Stimulated activated CD4-positive, alpha-beta T cell treated with anti-CD3 and anti-CD28 coated beads, Interleukin-1b, Interleukin-23, amount 100 ng/mL, for 4 hours (primary cell): ENCODE measurements at regions not wholly inside any gene's neighbourhood (a gene's known extent, or its start where the extent isn't known, plus 50 kb on each side); places are given as distances from the start of the nearest gene placed in this dataset.
A peak's percentile ranks its signal among the peaks of the same experiment; 100 is the strongest.
"Not testable (repeated sequence)": the region's sequence is repeated elsewhere in the genome, so short reads cannot be mapped to it uniquely, and the experiment has no call there.

Source experiments
- DNase-seq, 2 donors: peaks; one replicate each; pipeline ENCODE4 v3.0.0-alpha.2; 2020; ENCODE audit warnings: low read depth in 2 of 2

DNA sequence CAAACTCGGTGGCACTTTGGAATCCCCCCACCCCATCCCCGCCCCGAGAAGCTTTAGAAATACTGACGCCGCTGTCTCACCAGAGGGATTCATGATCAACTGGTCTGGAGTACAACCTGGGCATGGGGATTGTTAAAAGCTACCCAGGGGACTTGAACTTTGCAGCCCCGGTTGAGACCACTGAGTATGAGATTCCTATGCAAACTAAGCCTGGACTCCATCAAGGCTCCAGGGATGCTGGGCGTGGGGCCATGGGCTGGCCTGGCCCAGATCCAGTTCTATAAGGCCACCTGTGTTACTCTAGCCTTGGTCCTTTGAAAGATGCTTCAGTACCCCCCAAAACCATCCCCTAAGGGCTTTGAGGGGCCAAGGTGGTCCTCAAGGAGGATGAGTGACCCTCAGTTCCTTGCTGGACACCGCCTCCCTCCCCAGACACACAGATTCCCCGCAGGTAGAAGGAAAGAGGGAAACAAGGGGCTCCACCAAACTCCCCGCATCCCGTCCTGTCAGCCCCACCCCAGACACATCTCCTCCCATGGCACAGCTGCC lies 68.5 kb downstream of the MRPL36 start:
- DNase-seq = no peak

DNA sequence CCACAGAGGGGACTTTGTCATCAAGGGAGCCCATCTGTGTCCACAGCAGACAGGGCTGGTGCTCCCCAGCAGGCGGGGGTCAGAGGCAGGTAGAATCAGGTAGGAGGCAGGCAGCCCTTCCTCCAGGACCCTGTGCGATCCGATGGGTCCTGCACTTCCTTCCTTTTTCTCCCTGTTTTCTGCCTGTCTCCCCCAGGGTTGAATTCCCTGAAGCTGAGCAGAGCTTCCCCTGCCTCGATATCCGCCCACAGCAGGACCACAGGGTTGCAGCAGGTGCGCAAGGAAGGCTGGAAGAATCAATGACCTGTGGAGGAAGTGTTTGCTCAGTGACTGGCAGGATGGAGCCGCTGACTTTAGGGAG lies 69.2 kb downstream of the MRPL36 start:
- no peak for DNase-seq

DNA sequence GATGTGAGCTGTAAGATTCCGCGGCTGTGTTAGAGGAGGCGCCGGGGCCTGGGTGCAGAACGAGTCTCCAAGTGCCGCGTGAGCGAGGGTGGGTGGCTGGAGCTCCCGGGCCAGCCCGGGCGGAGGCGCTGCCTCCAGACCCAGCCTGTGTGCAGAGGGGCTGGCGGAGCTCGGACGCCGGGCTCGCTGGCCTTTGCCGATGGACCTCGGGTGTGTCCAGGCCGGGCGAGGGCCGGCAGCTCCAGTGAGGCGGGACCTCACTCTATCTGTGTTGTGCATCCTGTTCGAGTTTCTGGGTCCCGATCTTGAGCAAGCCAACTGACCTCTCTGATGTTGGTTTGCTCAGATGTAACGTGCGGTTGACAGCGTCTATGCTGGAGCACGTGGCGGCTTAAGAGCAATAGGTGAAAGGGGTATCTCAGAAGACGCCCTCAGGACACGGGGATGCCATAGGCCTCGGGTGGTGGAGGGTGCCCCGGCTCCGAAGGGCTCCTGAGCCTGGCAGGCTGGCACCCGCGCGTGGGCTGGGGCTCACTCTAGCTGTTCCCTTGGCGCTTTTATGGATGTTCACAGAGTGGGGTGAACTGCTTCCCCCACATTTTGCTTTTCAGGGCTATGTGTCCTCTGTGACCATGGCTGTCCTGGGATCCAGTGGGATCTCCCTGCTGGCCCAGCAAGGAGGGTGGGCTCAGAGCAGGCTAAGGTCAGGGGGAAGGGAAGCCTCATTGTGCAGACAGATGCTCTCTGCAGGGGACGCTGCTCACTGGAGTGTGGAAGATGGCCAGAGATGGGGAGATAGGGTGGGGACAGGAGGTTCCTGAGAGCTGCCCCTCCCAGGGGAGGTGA lies 69.8 kb downstream of the MRPL36 start:
- no peak for DNase-seq

DNA sequence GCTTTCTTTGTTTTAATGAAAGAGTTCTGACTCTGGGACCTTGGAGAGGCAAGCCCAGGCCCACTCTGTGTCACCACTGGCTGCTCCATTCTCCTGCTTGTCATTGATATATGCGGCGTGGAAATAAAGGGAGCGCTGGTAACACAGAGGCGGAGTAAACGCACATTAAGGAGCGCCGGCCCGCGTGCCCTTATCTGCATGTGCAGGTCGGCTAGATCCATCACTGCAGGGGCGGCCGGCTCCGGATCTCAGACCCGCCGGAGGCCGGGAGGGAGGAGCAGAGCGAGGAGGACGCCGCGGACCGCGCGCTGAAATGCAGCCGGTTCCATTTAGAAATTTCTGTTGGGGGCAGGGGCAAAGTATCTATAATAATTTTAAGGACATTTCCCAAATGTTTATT lies 70.8 kb downstream of the MRPL36 start:
- DNase-seq = no peak

DNA sequence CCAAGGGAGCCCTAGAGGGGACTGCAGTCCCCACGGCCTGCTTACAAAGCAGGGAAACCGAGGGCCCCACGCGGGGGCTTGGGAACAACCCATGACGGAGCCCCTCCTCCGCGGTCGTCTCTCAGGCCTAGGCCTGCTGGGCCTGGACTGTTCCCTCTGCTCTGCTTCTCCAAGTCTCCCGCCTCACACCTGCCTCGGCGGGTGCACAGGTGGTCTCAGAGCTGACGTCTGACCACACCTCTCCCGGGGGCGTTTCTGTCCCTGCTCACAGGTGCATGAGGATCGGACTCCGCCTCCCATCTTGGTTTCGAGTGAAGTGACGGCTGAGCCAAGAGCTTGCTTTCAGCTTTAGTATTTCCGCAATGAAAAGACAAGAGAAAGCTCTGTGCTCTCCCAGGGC lies 72.1 kb downstream of the MRPL36 start:
- DNase-seq = no peak

DNA sequence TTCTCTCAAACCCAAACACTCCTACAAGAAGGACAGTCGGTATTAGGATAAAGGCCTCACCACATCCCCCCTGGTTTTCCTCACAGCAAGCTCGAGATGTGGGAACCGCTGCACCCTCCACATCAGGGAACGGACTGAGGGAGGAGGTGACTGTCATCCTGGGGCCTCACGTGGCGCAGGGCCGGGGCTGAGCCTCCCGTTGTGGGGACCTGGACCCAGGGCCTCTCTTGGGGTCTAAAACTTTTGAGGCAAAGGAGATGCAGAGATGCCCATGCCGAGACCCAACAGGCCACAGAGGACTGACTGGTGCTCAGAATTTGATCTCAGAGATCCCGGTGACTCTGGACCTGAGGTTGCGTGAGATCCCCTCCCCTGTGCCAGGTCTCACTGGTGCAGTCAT lies 72.7 kb downstream of the MRPL36 start:
- DNase-seq = no peak

DNA sequence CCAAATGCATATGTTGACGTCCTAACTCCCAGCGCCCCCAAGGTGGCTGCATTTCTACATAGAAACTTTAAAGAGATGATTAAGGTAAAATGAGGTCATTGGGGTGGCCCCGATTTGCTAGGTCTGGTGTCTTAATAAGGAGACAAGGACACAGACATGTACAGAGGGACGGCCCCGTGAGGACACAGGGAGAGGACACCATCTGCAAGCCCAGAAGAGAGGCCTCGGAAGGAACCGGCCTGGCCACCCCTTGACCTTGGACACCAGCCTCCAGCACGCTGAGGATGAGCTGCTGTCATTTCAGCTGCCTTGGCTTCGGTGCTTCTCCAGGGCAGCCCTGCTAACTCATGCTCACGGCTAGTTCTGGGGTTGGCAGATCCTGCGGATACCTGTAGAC lies 73.2 kb downstream of the MRPL36 start:
- no peak for DNase-seq

DNA sequence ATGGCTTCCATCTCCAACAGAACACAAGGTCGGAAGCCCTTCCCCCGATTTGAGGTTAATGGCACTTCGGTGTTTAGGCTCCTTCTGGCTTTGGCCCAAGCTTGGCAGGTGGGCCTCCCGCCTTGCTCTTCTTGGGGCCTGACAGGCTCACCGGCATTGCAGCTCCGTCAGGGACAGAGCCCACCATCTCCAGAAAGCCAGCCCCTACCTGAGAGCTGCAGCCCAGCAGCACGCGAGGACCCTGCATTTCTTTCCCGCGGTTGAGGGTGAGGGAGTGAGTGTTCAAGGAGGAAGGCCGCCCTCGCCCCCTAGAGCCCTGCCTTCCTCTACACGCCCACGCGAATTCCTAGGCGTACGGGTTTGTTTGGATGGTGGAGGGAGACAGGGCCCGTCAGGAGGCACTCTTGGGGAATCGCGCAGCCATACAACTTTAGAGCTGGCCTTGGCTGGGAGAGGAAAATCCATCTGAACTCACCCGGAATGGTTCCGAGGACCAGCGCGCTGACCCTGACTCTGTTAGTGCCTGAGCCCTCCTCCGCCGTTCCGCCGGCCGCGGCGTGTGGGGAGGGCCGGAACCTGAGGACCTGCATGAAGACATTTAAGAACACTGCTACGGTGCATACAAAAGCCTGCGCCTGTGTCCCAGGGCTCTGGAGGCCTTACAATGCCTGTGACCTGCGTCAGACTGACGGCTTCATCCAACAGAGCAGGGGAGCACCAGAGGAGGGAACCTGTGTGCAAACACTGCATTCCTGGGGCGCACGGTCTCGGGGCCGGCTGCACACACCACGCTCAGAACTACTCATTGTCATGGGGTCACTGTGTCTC lies 73.8 kb downstream of the MRPL36 start:
- DNase-seq = no peak

DNA sequence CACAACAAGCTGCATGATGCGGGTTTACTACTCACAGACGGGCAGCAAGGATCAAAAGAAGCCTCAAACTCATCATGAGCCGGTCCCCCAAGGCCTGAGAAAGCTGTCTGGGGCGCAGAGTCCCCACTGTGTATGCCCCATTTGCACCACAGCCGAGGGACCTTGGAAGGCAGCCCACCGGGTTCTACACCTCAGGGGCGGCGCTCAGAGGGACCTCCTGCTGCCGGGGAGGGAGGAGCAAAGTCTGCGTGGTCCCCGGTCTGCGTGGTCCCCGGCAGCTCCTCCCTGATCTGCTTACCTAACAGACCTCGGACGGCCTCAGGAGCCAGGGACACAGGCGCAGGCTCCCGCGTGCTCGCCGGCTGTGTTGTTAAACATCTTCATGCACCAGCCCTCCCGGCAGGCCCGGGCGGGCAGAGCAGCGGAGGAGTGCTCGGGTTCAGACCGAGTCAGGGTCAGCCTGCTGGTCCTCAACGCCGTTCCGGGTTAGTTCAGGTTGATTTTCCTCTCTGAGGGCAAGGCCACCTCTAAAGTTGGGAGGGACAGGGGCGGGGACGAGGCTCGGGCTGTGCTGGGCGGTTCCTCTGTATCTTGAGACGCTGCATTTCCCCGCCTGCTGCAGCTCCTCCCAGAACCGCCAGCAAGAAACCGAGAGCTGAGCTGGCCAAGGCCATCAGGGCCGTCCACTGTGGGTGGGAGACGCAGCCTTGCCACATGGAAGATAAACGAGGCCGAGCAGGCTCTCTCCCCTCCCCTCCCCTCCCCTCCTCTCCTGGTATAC lies 74.6 kb downstream of the MRPL36 start:
- DNase-seq = peak in 1 of 2 donors; percentile 9

DNA sequence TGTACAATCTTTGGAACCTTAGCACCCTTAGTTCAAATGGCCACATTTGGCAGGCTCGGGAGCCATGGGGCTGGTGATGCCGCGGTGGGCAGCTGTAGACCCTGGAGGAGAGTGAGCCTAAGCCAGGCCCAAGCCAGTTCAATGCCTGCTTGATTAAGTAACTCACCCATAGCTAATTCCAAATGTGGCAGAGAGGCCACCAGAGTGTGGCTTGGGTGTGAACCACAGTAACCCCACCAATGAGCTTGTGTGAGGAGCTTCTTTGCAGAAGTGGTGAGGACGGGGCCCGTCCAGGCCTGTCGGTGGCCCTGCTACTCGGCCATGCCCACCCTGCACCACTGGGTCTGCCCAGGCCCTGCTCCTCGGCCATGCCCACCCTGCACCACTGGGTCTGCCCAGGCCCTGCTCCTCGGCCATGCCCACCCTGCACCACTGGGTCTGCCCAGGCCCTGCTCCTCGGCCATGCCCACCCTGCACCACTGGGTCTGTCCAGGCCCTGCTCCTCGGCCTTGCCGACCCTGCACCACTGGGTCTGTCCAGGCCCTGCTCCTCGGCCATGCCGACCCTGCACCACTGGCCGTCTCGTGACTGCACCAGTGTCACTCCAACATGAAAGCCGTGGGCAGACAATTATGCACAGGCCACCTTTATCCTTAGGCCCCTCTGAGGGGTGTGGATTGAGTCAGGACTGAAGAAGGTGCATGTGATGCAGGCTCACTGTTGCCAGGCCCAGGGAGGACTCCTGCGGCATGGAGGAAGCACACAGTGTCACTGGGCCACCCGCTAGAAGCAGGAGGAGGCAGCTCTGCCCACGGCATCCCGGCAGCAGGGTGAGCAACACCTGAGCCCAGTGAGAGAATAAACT lies 75.4 kb downstream of the MRPL36 start:
- DNase-seq = no peak

DNA sequence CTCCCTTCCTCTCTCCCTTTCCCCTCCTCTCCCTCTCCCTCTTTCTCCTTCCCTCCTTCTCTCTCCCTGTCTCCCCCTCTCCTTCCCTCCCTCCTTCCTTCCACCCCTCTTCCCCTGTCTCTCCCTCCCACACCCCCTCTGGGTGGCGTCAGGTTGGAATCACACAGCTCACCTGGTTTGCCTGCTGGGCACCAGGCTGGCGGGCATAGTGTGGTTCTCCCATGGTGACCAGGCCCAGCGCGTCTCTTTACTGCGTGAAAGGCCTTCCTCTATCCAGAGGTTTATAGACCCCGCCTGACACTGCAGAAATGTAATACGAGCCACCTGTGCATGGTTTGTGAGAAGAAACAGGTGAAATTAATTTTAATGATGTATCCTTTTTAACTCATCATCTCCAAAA lies 76.2 kb downstream of the MRPL36 start:
- DNase-seq = no peak

DNA sequence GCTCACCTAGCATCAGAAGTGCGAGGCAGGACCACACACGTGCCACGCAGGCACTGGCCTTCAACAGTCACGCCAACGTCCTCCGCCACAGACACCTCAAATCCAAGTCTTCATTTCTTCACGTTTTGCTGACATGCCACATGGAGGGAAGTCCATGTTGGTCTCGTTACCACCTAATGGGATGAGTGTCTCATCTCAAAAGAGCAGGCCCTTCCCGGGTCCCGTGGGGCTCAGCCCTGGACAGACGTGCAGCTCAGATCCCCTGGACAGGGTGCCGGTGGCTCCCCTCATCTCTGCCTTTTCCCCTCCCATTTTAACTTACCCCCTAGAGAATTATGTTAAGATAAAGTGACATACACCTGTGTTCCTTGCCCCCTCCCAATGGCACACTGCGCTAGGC lies 76.8 kb downstream of the MRPL36 start:
- no peak for DNase-seq

DNA sequence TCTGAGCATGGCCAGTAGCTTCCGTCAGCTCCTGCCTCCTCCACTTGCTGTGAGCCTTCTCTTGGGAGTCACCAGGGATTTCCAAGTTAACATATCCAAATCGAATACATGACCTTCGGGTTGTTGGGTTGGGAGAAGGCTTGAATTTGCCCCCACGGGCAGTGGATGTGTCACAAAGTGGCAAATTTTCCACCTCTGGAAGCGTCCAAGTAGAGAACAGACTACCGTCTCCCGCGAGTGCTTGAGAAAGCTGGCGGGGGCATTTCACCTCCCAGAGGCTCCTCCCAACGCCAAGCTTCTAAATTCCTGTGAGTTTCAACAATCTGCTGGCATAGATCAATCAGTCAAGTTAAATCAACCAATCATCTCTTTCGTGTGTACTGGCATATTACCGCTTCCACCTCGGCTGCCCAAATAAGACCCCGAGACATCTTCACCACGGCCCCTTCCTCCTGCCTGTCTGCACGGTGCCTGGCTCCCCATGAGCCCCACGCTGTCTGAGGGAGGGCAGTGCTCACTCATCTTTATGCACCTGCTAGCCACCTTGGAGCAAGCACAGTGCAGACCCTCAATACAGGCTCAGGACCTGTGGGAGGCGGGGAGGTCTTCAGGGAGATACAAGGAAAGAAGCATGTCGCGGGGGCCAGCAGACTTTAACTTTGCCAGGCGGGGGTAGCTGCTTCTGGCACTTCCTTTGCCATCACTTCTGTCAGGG lies 79.1 kb downstream of the MRPL36 start:
- DNase-seq = no peak

DNA sequence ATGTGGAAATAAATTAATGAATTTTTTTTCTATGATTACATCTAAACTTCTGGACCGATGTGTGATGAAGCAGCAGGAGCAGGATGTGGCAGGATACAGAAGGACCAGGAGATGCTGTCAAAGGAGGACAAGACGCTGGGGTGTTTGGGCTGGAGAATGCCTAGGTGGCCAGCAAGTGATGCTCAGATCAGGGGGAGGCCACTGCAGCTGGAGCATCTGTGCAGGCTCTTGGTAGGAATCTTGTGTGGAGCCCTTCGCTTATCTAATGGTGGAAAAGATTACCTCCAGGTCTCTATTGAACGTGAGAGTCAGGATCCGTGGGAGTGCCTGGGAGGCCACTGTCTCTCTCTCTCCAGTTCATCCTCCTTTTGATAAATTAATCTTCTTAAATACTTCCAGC lies 79.8 kb downstream of the MRPL36 start:
- no peak for DNase-seq

DNA sequence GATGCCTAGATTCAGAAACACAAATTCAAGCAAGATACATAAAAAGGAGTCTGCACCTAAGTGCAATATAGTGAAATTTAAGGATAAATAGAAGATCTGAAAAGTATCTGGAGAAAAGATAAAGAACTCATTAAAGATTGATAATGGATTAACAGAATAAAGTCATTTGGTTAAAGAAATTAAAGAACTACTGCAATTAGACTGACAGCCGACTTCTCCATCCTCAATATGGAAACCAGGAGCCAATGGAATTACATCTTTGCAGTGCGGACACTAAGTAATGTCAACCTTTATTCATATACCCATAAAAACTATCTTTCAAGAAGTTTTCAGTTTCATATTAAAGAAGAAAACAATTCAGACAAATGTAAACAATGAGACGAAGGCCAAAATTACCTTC lies 81.0 kb downstream of the MRPL36 start:
- DNase-seq = no peak

DNA sequence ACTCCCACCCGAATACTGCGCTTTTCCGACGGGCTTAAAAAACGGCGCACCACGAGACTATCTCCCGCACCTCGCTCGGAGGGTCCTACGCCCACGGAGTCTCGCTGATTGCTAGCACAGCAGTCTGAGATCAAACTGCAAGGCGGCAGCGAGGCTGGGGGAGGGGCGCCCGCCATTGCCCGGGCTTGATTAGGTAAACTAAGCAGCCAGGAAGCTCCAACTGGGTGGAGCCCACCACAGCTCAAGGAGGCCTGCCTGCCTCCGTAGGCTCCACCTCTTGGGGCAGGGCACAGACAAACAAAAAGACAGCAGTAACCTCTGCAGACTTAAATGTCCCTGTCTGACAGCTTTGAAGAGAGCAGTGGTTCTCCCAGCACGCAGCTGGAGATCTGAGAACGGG lies 89.5 kb downstream of the MRPL36 start:
- not testable (repeated sequence) for DNase-seq

DNA sequence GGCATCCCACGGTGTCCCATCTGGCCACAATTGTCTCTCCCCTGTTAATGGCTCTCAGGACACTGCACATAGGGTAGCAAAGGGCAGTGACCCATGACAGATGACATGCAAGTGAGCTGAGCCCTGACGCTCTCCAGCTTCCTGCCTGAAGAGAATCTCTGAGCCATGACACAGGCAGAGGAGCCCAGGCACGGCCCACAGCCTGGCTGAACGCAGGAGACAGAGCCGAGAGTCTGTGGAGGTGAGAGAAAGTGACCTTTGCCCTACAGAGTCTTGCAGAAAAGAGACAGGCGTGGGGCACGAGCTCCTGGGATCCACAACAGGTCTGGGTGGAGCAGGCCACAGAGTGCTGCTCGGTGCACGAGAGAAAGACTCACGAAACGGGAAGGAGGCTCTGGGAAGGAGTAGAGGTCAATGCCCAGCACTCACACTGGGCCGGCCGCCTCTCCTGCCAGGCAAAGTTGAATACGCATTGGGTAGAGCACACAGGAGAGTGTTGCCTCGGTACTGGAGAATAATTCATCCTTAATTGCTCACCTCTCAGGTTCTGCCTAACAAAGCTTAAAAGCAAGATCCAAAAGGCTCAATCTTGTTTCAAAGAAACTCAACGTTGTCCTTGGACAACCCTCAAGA lies 90.3 kb downstream of the MRPL36 start:
- DNase-seq = no peak

DNA sequence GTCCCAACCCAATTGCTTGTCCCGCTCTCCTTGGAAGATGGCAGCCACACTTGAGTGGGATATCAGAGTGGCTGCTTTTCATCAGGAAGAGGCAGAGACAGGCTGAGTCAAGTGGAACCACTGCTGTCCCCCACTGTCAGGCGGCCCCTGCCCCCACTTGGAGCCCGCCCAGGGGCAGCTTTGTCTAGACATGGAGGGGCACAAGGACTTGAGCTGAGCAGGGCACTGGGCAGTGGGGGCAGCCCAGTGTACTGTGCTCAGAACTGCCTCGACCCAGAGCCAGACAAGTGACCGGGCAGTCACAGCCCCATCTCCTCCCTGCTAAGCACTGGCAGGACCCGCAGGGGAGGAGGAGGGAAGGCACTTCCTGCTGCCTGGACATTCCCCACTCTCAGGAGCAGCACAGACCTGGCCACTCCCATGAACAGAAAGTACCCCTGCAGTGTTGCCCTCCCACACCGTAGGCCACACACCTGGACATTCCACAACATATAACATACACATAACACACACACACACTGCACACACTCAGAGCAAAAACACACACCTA lies 91.0 kb downstream of the MRPL36 start:
- no peak for DNase-seq

DNA sequence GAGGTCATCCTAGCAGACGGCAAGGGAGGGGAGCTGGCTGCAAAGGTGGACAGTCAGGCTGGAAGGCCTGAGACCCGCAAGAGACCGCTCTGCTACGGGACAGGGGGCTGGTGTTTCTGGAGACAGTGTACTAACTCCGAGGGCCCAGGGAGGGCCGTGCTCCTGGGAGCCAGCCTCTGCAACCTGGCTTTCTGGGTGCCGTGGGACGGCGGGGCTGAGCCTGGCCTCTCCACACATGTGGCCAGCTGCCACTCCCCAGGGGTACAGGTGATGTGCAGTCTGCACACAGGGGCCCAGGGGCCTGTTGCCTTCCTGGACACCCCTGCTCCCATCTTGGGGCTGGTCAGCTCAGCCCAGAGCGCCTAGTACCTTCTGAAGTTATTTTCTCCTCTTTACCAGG lies 92.2 kb downstream of the MRPL36 start:
- DNase-seq = no peak

DNA sequence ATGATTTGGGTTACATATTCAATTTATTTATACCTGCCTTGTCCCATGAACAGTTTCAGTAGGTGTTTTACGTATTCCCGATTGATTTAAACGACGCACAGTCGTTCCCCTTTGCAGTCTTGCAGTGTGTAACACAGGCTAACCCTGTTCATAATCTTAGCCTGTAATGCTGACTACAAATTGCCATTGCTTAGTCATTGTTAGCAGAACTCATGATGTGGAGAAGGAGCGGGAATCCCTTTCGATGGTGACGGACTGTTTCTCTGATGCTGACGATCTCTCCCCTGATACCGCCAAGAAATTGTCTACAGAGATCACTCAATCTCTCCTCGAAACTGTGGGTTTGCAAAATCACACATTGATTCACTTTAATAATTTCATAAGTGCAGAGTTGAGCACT lies 93.2 kb downstream of the MRPL36 start:
- DNase-seq = no peak
